ENCODE measurements at regions not wholly inside any gene's neighbourhood (a gene's known extent, or its start where the extent isn't known, plus 50 kb on each side); places are given as distances from the start of the nearest gene placed in this dataset.

DNA sequence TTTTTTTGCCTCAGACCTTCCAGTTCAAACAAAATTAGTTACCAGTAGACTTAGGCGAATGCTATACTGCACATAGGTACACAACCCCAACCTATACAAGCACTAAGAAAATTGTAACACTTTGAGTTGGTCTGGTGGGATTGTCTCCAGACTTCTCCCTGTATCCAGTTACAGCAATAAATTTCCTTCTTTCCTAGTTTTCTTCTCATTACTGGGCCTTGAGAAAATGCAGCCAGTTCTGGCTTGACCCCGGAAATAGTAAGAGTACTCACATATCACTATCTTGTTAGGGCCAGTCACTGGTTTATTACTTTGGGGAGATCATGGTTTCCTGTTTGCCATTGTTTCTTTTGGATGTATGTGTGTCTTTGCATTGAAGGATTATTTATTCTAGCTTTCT lies 868.4 kb downstream of the DIPK2A start:
- H3K4me3 ChIP-seq (ENCODE audit: low read length), result no peak overlapping the region
- no peaks in the 10 kb centered on the region for H3K27me3 ChIP-seq (ENCODE audit: control insufficient read depth, insufficient read depth, low read length, poor library complexity, severe bottlenecking)
- Mint-ChIP-seq H3K27ac (no peak overlapping the region), H3K27me3 (ENCODE audit: insufficient read depth) (no peaks in the 10 kb centered on the region), H3K4me3 (no peak overlapping the region), H3K36me3 (ENCODE audit: low read depth) (peaks cover 4% of the 10 kb centered on the region), H3K4me1 (no peaks in the 10 kb centered on the region), H3K9me3 (peaks cover 31% of the 10 kb centered on the region)
- H3K9me3 ChIP-seq (ENCODE audit: control insufficient read depth, low read length), result peaks cover 32% of the 10 kb centered on the region
- 94 to 100% methylated on average over 1 to 2 of the region's 2 CpGs for WGBS, 2 experiments (ENCODE audit: insufficient coverage in 1 of 2, insufficient read length in 1 of 2)
- no peak overlapping the region for H3K27ac ChIP-seq (ENCODE audit: low read depth, low read length)
- DNase-seq, result no peak
- no peaks in the 10 kb centered on the region for H3K4me1 ChIP-seq (ENCODE audit: control insufficient read depth, insufficient read depth, low read length)
- TF ChIP-seq, protein P1, sequence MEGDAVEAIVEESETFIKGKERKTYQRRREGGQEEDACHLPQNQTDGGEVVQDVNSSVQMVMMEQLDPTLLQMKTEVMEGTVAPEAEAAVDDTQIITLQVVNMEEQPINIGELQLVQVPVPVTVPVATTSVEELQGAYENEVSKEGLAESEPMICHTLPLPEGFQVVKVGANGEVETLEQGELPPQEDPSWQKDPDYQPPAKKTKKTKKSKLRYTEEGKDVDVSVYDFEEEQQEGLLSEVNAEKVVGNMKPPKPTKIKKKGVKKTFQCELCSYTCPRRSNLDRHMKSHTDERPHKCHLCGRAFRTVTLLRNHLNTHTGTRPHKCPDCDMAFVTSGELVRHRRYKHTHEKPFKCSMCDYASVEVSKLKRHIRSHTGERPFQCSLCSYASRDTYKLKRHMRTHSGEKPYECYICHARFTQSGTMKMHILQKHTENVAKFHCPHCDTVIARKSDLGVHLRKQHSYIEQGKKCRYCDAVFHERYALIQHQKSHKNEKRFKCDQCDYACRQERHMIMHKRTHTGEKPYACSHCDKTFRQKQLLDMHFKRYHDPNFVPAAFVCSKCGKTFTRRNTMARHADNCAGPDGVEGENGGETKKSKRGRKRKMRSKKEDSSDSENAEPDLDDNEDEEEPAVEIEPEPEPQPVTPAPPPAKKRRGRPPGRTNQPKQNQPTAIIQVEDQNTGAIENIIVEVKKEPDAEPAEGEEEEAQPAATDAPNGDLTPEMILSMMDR (conservative IDR thresholded peaks at IDR 0.05), result no peak
- no peaks in the 10 kb centered on the region for H3K36me3 ChIP-seq (ENCODE audit: control insufficient read depth, insufficient read depth, low read length)
- no peak overlapping the region for H3K9ac ChIP-seq (ENCODE audit: extremely low read depth, low read length, poor library complexity, severe bottlenecking)

DNA sequence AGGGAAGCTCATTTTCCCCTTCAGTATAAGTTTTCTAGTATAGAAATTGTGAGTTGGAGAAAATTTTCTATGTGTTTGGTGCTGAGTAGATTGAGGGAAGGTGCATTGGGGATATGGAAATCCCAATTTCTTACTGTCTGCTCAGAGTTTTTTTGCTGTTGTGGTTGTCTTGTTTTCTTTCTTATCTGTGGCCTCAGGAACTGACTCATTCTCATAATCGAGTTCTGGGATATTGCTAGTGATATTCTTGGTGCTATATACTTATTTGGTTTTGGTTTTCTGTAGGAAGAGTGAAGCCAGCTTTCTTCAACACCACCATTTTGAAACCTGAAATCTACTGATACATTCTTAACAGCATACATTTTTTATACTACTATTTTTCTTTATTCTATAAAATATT lies 869.2 kb downstream of the DIPK2A start:
- Mint-ChIP-seq H3K27me3 (ENCODE audit: insufficient read depth) (no peaks in the 10 kb centered on the region), H3K9me3 (peaks cover 34% of the 10 kb centered on the region), H3K27ac (no peak overlapping the region), H3K36me3 (ENCODE audit: low read depth) (peaks cover 4% of the 10 kb centered on the region), H3K4me3 (no peak overlapping the region), H3K4me1 (no peaks in the 10 kb centered on the region)
- DNase-seq, result no peak
- TF ChIP-seq, protein P1 (conservative IDR thresholded peaks at IDR 0.05), result no peak
- Histone ChIP-seq H3K9me3 (ENCODE audit: control insufficient read depth, low read length) (peaks cover 32% of the 10 kb centered on the region), H3K9ac (ENCODE audit: extremely low read depth, low read length, poor library complexity, severe bottlenecking) (no peak overlapping the region), H3K27me3 (ENCODE audit: control insufficient read depth, insufficient read depth, low read length, poor library complexity, severe bottlenecking) (no peaks in the 10 kb centered on the region), H3K36me3 (ENCODE audit: control insufficient read depth, insufficient read depth, low read length) (no peaks in the 10 kb centered on the region), H3K27ac (ENCODE audit: low read depth, low read length) (no peak overlapping the region), H3K4me3 (ENCODE audit: low read length) (no peak overlapping the region), H3K4me1 (ENCODE audit: control insufficient read depth, insufficient read depth, low read length) (no peaks in the 10 kb centered on the region)
- WGBS, 2 experiments (ENCODE audit: insufficient coverage in 1 of 2, insufficient read length in 1 of 2), result 100% methylated on average over 1 of the region's 1 CpG; no CpG with 5 or more reads in 1 of the 2 experiments

DNA sequence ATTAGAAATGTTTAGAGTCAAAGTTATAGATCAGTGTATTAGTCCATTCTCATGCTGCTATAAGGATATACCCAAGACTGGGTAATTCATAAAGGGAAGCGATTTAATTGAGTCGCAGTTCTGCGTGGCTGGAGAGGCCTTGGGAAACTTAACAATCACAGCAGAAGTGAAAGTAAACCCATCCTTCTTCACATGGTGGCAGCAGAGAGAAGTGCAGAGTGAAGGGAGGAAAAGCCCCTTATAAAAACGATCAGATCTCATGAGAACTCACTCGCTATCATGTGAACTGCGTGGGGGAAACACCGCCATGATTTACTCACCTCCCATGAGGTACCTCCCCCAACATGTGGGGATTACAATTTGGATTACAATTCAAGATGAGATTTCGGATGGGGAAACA lies 871.5 kb downstream of the DIPK2A start:
- TF ChIP-seq, protein P1 (conservative IDR thresholded peaks at IDR 0.05), result peak; percentile 51
- Histone ChIP-seq H3K27ac (ENCODE audit: low read depth, low read length) (no peak overlapping the region), H3K4me1 (ENCODE audit: control insufficient read depth, insufficient read depth, low read length) (no peaks in the 10 kb centered on the region), H3K27me3 (ENCODE audit: control insufficient read depth, insufficient read depth, low read length, poor library complexity, severe bottlenecking) (no peaks in the 10 kb centered on the region), H3K9me3 (ENCODE audit: control insufficient read depth, low read length) (peaks cover 30% of the 10 kb centered on the region), H3K9ac (ENCODE audit: extremely low read depth, low read length, poor library complexity, severe bottlenecking) (no peak overlapping the region), H3K4me3 (ENCODE audit: low read length) (no peak overlapping the region), H3K36me3 (ENCODE audit: control insufficient read depth, insufficient read depth, low read length) (no peaks in the 10 kb centered on the region)
- Mint-ChIP-seq H3K36me3 (ENCODE audit: low read depth) (peaks cover 4% of the 10 kb centered on the region), H3K27ac (no peak overlapping the region), H3K4me3 (no peak overlapping the region), H3K4me1 (no peaks in the 10 kb centered on the region), H3K9me3 (peaks cover 31% of the 10 kb centered on the region), H3K27me3 (ENCODE audit: insufficient read depth) (no peaks in the 10 kb centered on the region)
- no peak for DNase-seq
- WGBS, 2 experiments (ENCODE audit: insufficient coverage in 1 of 2, insufficient read length in 1 of 2), result 93 to 97% methylated on average over 5 to 8 of the region's 8 CpGs
